ENCODE measurements at regions not wholly inside any gene's neighbourhood (a gene's known extent, or its start where the extent isn't known, plus 50 kb on each side); places are given as distances from the start of the nearest gene placed in this dataset.

DNA sequence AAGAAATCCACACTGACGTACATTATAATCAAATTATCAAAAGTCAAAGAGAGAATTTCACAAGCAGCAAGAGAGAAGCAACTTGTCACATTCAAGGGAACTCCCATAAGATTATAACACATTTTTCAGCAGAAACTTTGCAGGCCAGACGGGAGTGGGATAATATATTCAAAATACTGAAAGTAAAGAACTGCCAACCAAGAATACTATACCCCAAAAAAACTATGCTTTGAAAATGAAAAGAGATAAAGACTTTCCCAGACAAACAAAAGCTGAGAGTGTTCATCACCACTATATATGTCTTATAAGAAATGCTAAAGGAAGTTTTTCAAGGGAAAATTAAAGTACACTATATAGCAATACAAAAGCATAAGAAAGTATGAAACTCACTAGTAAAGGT, 91.5 kb upstream of the PPP2R3A start:
- H3K4me1 ChIP-seq, result no peaks in the 10 kb centered on the region
- no peaks in the 10 kb centered on the region for H3K9me3 ChIP-seq
- TF ChIP-seq, protein P1, sequence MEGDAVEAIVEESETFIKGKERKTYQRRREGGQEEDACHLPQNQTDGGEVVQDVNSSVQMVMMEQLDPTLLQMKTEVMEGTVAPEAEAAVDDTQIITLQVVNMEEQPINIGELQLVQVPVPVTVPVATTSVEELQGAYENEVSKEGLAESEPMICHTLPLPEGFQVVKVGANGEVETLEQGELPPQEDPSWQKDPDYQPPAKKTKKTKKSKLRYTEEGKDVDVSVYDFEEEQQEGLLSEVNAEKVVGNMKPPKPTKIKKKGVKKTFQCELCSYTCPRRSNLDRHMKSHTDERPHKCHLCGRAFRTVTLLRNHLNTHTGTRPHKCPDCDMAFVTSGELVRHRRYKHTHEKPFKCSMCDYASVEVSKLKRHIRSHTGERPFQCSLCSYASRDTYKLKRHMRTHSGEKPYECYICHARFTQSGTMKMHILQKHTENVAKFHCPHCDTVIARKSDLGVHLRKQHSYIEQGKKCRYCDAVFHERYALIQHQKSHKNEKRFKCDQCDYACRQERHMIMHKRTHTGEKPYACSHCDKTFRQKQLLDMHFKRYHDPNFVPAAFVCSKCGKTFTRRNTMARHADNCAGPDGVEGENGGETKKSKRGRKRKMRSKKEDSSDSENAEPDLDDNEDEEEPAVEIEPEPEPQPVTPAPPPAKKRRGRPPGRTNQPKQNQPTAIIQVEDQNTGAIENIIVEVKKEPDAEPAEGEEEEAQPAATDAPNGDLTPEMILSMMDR (IDR thresholded peaks at IDR 0.05; ENCODE audit: low read depth, low read length), result no peak
- no peak for DNase-seq
- no peak overlapping the region for H3K4me3 ChIP-seq (ENCODE audit: low read depth, low read length)
- H3K36me3 ChIP-seq, result no peaks in the 10 kb centered on the region
- no peaks in the 10 kb centered on the region for H3K27me3 ChIP-seq

DNA sequence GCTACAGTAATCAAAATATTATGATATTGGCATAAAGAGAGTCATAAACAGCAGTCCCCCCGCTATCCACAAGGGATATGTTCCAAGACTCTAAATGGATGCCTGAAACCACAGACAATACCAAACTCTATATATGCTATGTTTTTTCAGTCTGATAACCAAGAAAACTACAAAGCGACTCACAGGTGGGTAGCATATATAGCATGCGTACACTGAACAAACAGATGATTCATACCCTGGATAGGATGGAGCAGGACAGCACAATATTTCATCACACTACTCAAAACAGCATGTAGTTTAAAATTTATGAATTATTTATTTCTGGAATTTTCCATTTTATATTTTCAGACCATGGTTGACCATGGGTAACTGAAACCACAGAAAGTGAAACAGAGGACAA, 87.0 kb upstream of the PPP2R3A start:
- Histone ChIP-seq H3K9me3 (no peaks in the 10 kb centered on the region), H3K4me3 (ENCODE audit: low read depth, low read length) (no peak overlapping the region), H3K4me1 (no peaks in the 10 kb centered on the region), H3K36me3 (no peaks in the 10 kb centered on the region), H3K27me3 (no peaks in the 10 kb centered on the region)
- no peak for DNase-seq
- TF ChIP-seq, protein P1 (IDR thresholded peaks at IDR 0.05; ENCODE audit: low read depth, low read length), result no peak

DNA sequence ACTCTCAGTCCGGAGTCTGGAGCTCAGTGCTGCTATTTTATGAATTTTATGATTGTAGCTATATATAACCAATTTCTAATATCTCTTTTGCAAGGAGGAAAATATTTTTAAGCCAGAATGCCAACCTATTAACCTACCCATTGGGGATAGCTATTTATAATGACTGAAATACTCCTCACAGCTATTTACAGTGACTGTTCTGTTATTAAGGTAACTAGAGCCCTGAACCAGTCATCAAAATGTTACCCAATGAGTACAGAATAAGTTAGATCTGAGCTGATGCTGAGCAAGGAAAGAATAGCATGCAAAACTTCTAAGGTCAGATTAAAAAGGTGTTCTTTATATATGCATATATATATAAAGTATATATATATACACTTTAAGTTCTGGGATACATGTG, 79.6 kb upstream of the PPP2R3A start:
- H3K36me3 ChIP-seq, result no peaks in the 10 kb centered on the region
- DNase-seq, result no peak
- TF ChIP-seq, protein P1 (IDR thresholded peaks at IDR 0.05; ENCODE audit: low read depth, low read length), result no peak
- H3K4me1 ChIP-seq, result no peaks in the 10 kb centered on the region
- no peak overlapping the region for H3K4me3 ChIP-seq (ENCODE audit: low read depth, low read length)
- no peaks in the 10 kb centered on the region for H3K9me3 ChIP-seq
- no peaks in the 10 kb centered on the region for H3K27me3 ChIP-seq

DNA sequence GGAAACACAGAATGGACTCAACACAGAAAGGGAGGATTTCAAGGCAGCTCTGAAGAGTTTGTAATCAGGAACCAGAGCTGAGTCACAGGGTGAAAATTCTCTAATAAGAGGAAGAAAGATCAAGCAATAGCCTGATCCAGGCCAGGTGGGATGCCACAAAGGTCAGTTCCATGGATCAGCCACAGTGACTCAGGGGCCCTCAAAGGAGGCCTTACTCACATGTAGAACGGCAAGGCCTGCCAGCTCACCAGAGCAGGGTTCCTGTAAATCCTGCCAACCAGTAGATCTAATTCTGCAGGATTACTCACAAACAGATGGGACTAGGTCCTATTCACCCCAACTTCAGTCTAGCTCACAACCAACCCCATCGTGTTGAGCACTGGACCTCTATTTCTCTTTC, 78.3 kb upstream of the PPP2R3A start:
- TF ChIP-seq, protein P1 (IDR thresholded peaks at IDR 0.05; ENCODE audit: low read depth, low read length), result no peak
- no peaks in the 10 kb centered on the region for H3K9me3 ChIP-seq
- DNase-seq, result no peak

DNA sequence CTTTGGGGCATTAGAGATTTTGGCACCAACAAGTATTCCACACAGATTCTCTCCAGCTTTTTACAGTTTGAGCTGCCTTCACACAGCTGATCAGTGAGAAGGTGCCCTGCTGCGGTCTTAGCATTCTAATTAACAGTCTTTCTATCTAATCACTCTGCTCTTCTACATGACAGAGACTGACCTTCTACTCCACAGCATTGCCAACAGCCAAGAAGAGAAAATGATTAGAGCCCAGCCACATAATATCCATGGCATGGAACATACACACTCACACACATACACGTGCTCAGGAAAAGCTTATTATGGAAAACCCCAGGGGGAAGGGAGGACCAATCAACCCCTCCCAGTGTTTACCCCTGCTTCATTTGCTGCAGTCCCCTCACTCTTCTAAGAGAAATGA, 76.1 kb upstream of the PPP2R3A start:
- Histone ChIP-seq H3K4me1 (no peaks in the 10 kb centered on the region), H3K27me3 (no peaks in the 10 kb centered on the region), H3K36me3 (no peaks in the 10 kb centered on the region), H3K4me3 (ENCODE audit: low read depth, low read length) (no peak overlapping the region), H3K9me3 (no peaks in the 10 kb centered on the region)
- no peak for DNase-seq
- TF ChIP-seq, protein P1 (IDR thresholded peaks at IDR 0.05; ENCODE audit: low read depth, low read length), result no peak

More for the DNA sequence above, 78.3 kb upstream of the PPP2R3A start:
- Histone ChIP-seq H3K27me3 (no peaks in the 10 kb centered on the region), H3K4me1 (no peaks in the 10 kb centered on the region), H3K4me3 (ENCODE audit: low read depth, low read length) (no peak overlapping the region), H3K36me3 (no peaks in the 10 kb centered on the region)

DNA sequence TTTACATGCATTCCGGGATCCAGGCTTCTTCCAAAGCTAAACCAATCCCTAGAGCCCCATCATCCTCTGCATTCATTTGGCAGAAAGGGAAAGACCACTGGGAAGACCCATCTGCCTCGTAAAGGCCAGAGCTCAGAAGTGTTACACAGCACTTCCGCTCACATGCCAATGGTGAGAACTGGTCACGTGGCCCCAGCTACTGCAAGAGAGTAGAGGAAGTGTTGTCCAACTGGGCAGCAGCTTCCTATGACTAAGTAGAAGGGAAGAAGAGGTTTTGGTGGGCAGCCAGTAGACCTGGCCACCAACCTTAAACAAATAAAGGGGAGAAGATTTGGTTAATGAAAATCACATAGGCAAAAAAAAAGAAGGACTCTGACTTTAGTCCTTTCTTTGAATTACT, 74.4 kb upstream of the PPP2R3A start:
- Histone ChIP-seq H3K27me3 (no peaks in the 10 kb centered on the region), H3K4me3 (ENCODE audit: low read depth, low read length) (no peak overlapping the region), H3K9me3 (no peaks in the 10 kb centered on the region), H3K36me3 (no peaks in the 10 kb centered on the region), H3K4me1 (no peaks in the 10 kb centered on the region)
- TF ChIP-seq, protein P1 (IDR thresholded peaks at IDR 0.05; ENCODE audit: low read depth, low read length), result no peak
- DNase-seq, result no peak
